ENCODE measurements at regions not wholly inside any gene's neighbourhood (a gene's known extent, or its start where the extent isn't known, plus 50 kb on each side); places are given as distances from the start of the nearest gene placed in this dataset.

- no peak overlapping the region for H3K27ac ChIP-seq (ENCODE audit: insufficient read length, low read depth, low read length)
- H3K9ac ChIP-seq (ENCODE audit: extremely low read depth, insufficient read length, low read length): no peak overlapping the region
- no peak overlapping the region for H3K4ac ChIP-seq (ENCODE audit: low read depth, low read length)
- no peak overlapping the region for H2BK20ac ChIP-seq (ENCODE audit: low read depth, low read length, poor library complexity, severe bottlenecking)
- no peak overlapping the region for H3K4me3 Mint-ChIP-seq
- H3T11ph ChIP-seq (ENCODE audit: low read length): no peak overlapping the region
- no peak overlapping the region for H2BK12ac ChIP-seq (ENCODE audit: insufficient read length, low read depth, low read length)
- no peaks in the 10 kb centered on the region for H3K23me2 ChIP-seq (ENCODE audit: insufficient read length, low read depth, low read length, poor library complexity, severe bottlenecking)
- H2BK15ac ChIP-seq (ENCODE audit: low read depth, low read length): no peak overlapping the region
- no peak for DNase-seq
- no peaks in the 10 kb centered on the region for H3K79me1 ChIP-seq (ENCODE audit: insufficient read depth, low read depth, low read length, poor library complexity, severe bottlenecking)
- no peak overlapping the region for H3K27ac Mint-ChIP-seq
- H3K14ac ChIP-seq (ENCODE audit: insufficient read depth, low read length): no peak overlapping the region
- no peaks in the 10 kb centered on the region for H4K20me1 ChIP-seq (ENCODE audit: control insufficient read depth, insufficient read depth, insufficient read length)
- H3K18ac ChIP-seq (ENCODE audit: insufficient read length, low read depth, low read length): no peak overlapping the region
- no peak overlapping the region for H3K4me2 ChIP-seq (ENCODE audit: insufficient read depth, insufficient read length, low read length)
- H3K56ac ChIP-seq (ENCODE audit: insufficient read length, low read depth, low read length): no peak overlapping the region
- no peak for TF ChIP-seq CTCF (conservative IDR thresholded peaks at IDR 0.05)
- H2BK120ac ChIP-seq (ENCODE audit: low read depth, low read length, poor library complexity, severe bottlenecking): no peak overlapping the region
- no peaks in the 10 kb centered on the region for H3K4me1 ChIP-seq (ENCODE audit: insufficient read depth, low read length)
- no peaks in the 10 kb centered on the region for H3K27me3 Mint-ChIP-seq (ENCODE audit: low read depth)
- H3K23ac ChIP-seq (ENCODE audit: insufficient read length, low read depth, low read length): no peak overlapping the region
- H2AFZ ChIP-seq (ENCODE audit: low read length): no peak overlapping the region
- peaks cover 0 to 3% of the 10 kb centered on the region in 2 experiments; a peak in 4 of 5 replicates for H3K9me3 Mint-ChIP-seq
- no CpG with 5 or more reads among the region's 5 CpGs for WGBS (ENCODE audit: extremely low coverage, insufficient read length, low lambda C conversion rate)
- H2AK5ac ChIP-seq (ENCODE audit: insufficient read length, low read length): peak overlapping the region; percentile 65
- no peak overlapping the region for H4K91ac ChIP-seq (ENCODE audit: insufficient read length, low read depth, low read length)
- H3K27me3 ChIP-seq (ENCODE audit: insufficient read depth, low read length): no peaks in the 10 kb centered on the region
- no peaks in the 10 kb centered on the region for H3K79me2 ChIP-seq (ENCODE audit: insufficient read depth, low read length)
- peaks cover 0 to 7% (median 0%) of the 10 kb centered on the region in 3 experiments; a peak in 4 of 7 replicates for H3K36me3 Mint-ChIP-seq (ENCODE audit: insufficient read depth in 1 of 3, low read depth in 3 of 3)
- no peaks in the 10 kb centered on the region for H3K9me3 ChIP-seq (ENCODE audit: control insufficient read depth, low read depth, low read length)
- H3K4me1 Mint-ChIP-seq: peaks cover 0 to 3% of the 10 kb centered on the region in 2 experiments; a peak in 1 of 4 replicates
- H4K5ac ChIP-seq (ENCODE audit: insufficient read length, low read depth, low read length): no peak overlapping the region
- H2BK5ac ChIP-seq (ENCODE audit: insufficient read length, low read length): no peak overlapping the region
- H4K8ac ChIP-seq (replicated peaks; ENCODE audit: insufficient read length, low read depth, low read length): no peak overlapping the region
Measured at GRCh38 chr5:40238066-40238745, 441.5 kb upstream of the PTGER4 start.

Measured in H9 (cell line).